ENCODE measurements at regions not wholly inside any gene's neighbourhood (a gene's known extent, or its start where the extent isn't known, plus 50 kb on each side); places are given as distances from the start of the nearest gene placed in this dataset.

GRCh38 chr14:81841346-81841745, 307.7 kb upstream of the SEL1L start:
- TF ChIP-seq TAF1 (IDR thresholded peaks at IDR 0.05; ENCODE audit: borderline replicate concordance, insufficient read depth, low read length), result no peak
- TF ChIP-seq POLR2AphosphoS5 (IDR thresholded peaks at IDR 0.05; ENCODE audit: low read depth, low read length), result no peak
- TF ChIP-seq FOXP2 (optimal IDR thresholded peaks at IDR 0.05; ENCODE audit: borderline replicate concordance, extremely low read depth, extremely low read length, insufficient read depth), result no peak
- no peak for TF ChIP-seq SIN3A (IDR thresholded peaks at IDR 0.05; ENCODE audit: borderline replicate concordance, insufficient read depth, low read length)
- no peak for TF ChIP-seq REST (IDR thresholded peaks at IDR 0.05; ENCODE audit: insufficient read depth in 1 of 2, low read depth in 2 of 2, low read length in 2 of 2)

- no peak for TF ChIP-seq POLR2AphosphoS5 (IDR thresholded peaks at IDR 0.05; ENCODE audit: low read depth, low read length)
- no peak for TF ChIP-seq REST (IDR thresholded peaks at IDR 0.05; ENCODE audit: insufficient read depth in 1 of 2, low read depth in 2 of 2, low read length in 2 of 2)
- no peak for TF ChIP-seq SIN3A (IDR thresholded peaks at IDR 0.05; ENCODE audit: borderline replicate concordance, insufficient read depth, low read length)
- no peak for TF ChIP-seq TAF1 (IDR thresholded peaks at IDR 0.05; ENCODE audit: borderline replicate concordance, insufficient read depth, low read length)
- TF ChIP-seq FOXP2 (optimal IDR thresholded peaks at IDR 0.05; ENCODE audit: borderline replicate concordance, extremely low read depth, extremely low read length, insufficient read depth), result no peak
These were observed 316.1 kb upstream of the SEL1L start for GRCh38 chr14:81849714-81850113.

DNA sequence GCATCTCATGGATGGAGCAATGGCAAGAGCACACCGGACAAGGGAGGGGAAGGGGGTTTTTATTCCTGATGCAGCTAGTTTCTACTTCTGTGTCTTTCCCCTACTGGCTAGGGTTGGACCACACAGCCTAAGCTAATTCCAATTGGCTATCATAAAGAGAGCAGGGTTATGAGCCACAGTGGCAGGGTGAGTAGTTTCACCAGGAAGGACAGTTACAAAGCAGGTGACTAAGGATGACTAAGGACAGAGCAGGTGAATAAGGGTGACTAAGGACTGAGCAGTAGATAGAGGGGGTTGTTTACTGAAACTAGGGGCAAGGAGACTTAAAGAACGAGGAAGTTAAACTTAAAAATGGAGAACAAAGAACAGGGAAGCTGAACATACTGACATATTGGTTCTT, 321.4 kb upstream of the SEL1L start:
- TF ChIP-seq TAF1 (IDR thresholded peaks at IDR 0.05; ENCODE audit: borderline replicate concordance, insufficient read depth, low read length) (no peak), SIN3A (IDR thresholded peaks at IDR 0.05; ENCODE audit: borderline replicate concordance, insufficient read depth, low read length) (no peak), REST (IDR thresholded peaks at IDR 0.05; ENCODE audit: insufficient read depth in 1 of 2, low read depth in 2 of 2, low read length in 2 of 2) (no peak), FOXP2 (optimal IDR thresholded peaks at IDR 0.05; ENCODE audit: borderline replicate concordance, extremely low read depth, extremely low read length, insufficient read depth) (no peak), POLR2AphosphoS5 (IDR thresholded peaks at IDR 0.05; ENCODE audit: low read depth, low read length) (no peak)

DNA sequence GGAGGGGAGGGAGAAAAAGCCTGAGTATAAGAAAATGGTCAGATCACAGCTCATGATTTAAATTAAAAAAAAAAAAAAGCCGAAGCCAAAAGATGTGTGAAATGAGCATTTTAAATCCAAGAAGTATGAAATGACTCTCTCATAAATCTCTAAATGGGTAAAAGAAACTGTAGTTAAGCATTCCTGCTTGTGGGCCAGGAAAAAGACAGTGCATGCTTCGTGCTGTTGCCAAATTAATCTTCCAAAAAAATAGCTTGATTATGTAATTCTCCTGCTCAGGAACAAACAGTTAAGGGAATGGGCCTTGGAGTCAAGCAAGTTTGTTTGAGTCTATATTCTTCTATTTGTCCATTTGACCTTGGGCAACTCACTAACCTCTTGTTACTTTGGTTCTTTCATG, 325.4 kb upstream of the SEL1L start:
- TF ChIP-seq POLR2AphosphoS5 (IDR thresholded peaks at IDR 0.05; ENCODE audit: low read depth, low read length) (no peak), FOXP2 (optimal IDR thresholded peaks at IDR 0.05; ENCODE audit: borderline replicate concordance, extremely low read depth, extremely low read length, insufficient read depth) (no peak), SIN3A (IDR thresholded peaks at IDR 0.05; ENCODE audit: borderline replicate concordance, insufficient read depth, low read length) (no peak), TAF1 (IDR thresholded peaks at IDR 0.05; ENCODE audit: borderline replicate concordance, insufficient read depth, low read length) (no peak), REST (IDR thresholded peaks at IDR 0.05; ENCODE audit: insufficient read depth in 1 of 2, low read depth in 2 of 2, low read length in 2 of 2) (no peak)

GRCh38 chr14:81868172-81868571, 334.5 kb upstream of the SEL1L start:
- TF ChIP-seq POLR2AphosphoS5 (IDR thresholded peaks at IDR 0.05; ENCODE audit: low read depth, low read length) (no peak), SIN3A (IDR thresholded peaks at IDR 0.05; ENCODE audit: borderline replicate concordance, insufficient read depth, low read length) (no peak), TAF1 (IDR thresholded peaks at IDR 0.05; ENCODE audit: borderline replicate concordance, insufficient read depth, low read length) (no peak), REST (IDR thresholded peaks at IDR 0.05; ENCODE audit: insufficient read depth in 1 of 2, low read depth in 2 of 2, low read length in 2 of 2) (no peak), FOXP2 (optimal IDR thresholded peaks at IDR 0.05; ENCODE audit: borderline replicate concordance, extremely low read depth, extremely low read length, insufficient read depth) (no peak)
